H1 (cell line): ENCODE measurements at regions not wholly inside any gene's neighbourhood (a gene's known extent, or its start where the extent isn't known, plus 50 kb on each side); places are given as distances from the start of the nearest gene placed in this dataset.

ENCODE experiments used
- CTCF ChIA-PET: fragments of 300-600 bp; sonication (Branson Sonifier 250); formaldehyde crosslinking; loops from one replicate; lab custom pipeline; 2021; ENCODE audit not compliant: partially characterized antibody; lab: Charles Lee
- POLR2A ChIA-PET: fragments of 300-600 bp; sonication (Branson Sonifier 250); formaldehyde crosslinking; loops from one replicate; lab custom pipeline; 2021; ENCODE audit warnings: inconsistent platforms; ENCODE audit not compliant: partially characterized antibody; lab: Charles Lee
- DNase-seq, 2 experiments: peaks; one replicate each; pipeline versions ENCODE4 v3.0.0 to v3.0.0-alpha.2; 2010 to 2022; ENCODE audit warnings: low spot score in 2 of 2, low read depth in 1 of 2, mixed read lengths in 1 of 2
- FAIRE-seq: peaks from 2 replicates; lab custom pipeline; 2011; peaks lifted over from hg19 to GRCh38; lab: Jason Lieb, UNC
- H2AFZ ChIP-seq: 2 replicates; pipeline ENCODE4 v1.8.1; 2012; ENCODE audit warnings: low read length, inconsistent platforms
- H2AK5ac ChIP-seq: 2 replicates; pipeline ENCODE4 v1.6.1; 2013; ENCODE audit warnings: low read depth, low read length
- H2BK120ac ChIP-seq: replicated peaks from 2 replicates; pipeline ENCODE3; 2013; ENCODE audit warnings: low read depth, low read length, inconsistent platforms
- H2BK12ac ChIP-seq: 2 replicates; pipeline ENCODE4 v1.6.1; 2013; ENCODE audit warnings: low read depth, low read length
- H2BK15ac ChIP-seq: 2 replicates; pipeline ENCODE4 v1.6.1; 2013; ENCODE audit warnings: low read length
- H2BK20ac ChIP-seq: 2 replicates; pipeline ENCODE4 v1.6.1; 2013; ENCODE audit warnings: low read length
- H2BK5ac ChIP-seq: 2 replicates; pipeline ENCODE4 v1.6.1; 2013; ENCODE audit warnings: low read depth, low read length
- H3K14ac ChIP-seq: 2 replicates; pipeline ENCODE4 v1.6.1; 2013; ENCODE audit warnings: inconsistent platforms; ENCODE audit not compliant: insufficient read length
- H3K18ac ChIP-seq: 2 replicates; pipeline ENCODE4 v1.6.1; 2013; ENCODE audit warnings: low read length; ENCODE audit errors: extremely low read depth
- H3K23ac ChIP-seq: 2 replicates; pipeline ENCODE4 v1.6.1; 2013; ENCODE audit warnings: inconsistent platforms; ENCODE audit not compliant: insufficient read length
- H3K23me2 ChIP-seq: 2 replicates; pipeline ENCODE4 v1.6.1; 2013; ENCODE audit warnings: low read depth, low read length
- H3K27ac ChIP-seq: 2 replicates; pipeline ENCODE4 v1.6.1; 2011; ENCODE audit warnings: low read depth, low read length, inconsistent platforms
- H3K27me3 ChIP-seq, 4 experiments: replicated peaks in 1 of 4; 1 replicate in 1 of 4; 2 replicates in 3 of 4; pipeline versions ENCODE4 v1.6.1 to v1.8.1; 2011 to 2013; ENCODE audit warnings: low read length in 3 of 4, mild to moderate bottlenecking in 3 of 4, inconsistent platforms in 2 of 4, mixed read lengths in 2 of 4, moderate library complexity in 1 of 4; ENCODE audit not compliant: control insufficient read depth in 3 of 4, insufficient read depth in 3 of 4; ENCODE audit errors: extremely low read depth in 1 of 4
- H3K36me3 ChIP-seq, 4 experiments: 2 replicates each; pipeline versions ENCODE4 v1.6.1 to v1.8.1; 2011 to 2013; ENCODE audit warnings: mild to moderate bottlenecking in 4 of 4, low read length in 3 of 4, moderate library complexity in 2 of 4, control low read depth in 1 of 4, inconsistent platforms in 1 of 4; ENCODE audit not compliant: insufficient read depth in 4 of 4, control insufficient read depth in 2 of 4
- H3K4ac ChIP-seq: replicated peaks from 2 replicates; pipeline ENCODE3; 2013; ENCODE audit warnings: low read length, low read depth, mixed read lengths, inconsistent platforms; ENCODE audit not compliant: insufficient read length
- H3K4me1 ChIP-seq, 4 experiments: replicated peaks in 1 of 4; 1 replicate in 1 of 4; 2 replicates in 3 of 4; pipeline versions ENCODE4 v1.6.1 to v1.8.1; 2011 to 2013; ENCODE audit warnings: low read length in 3 of 4, inconsistent platforms in 2 of 4, mixed read lengths in 1 of 4; ENCODE audit not compliant: insufficient read depth in 4 of 4, control insufficient read depth in 3 of 4
- H3K4me2 ChIP-seq, 2 experiments: 2 replicates each; pipeline versions ENCODE4 v1.6.1 to v1.8.1; 2011 to 2013; ENCODE audit warnings: low read depth in 2 of 2, low read length in 2 of 2, control low read depth in 1 of 2, inconsistent platforms in 1 of 2, mild to moderate bottlenecking in 1 of 2; ENCODE audit not compliant: insufficient read depth in 1 of 2
- H3K4me3 ChIP-seq, 4 experiments: fragments of 200-600, 300-600 bp in 1 of 4; sonication (generic), shearing (Covaris generic), sonication (Bioruptor Twin) in 1 of 4; 2 replicates each; pipeline versions ENCODE4 v1.5.1 to v1.8.1; 2011 to 2016; ENCODE audit warnings: low read length in 4 of 4, low read depth in 3 of 4, control low read depth in 2 of 4, inconsistent platforms in 2 of 4, mild to moderate bottlenecking in 2 of 4, mixed read lengths in 1 of 4, moderate library complexity in 1 of 4; ENCODE audit not compliant: insufficient read depth in 2 of 4; ENCODE audit errors: extremely low read depth in 1 of 4
- H3K56ac ChIP-seq: replicated peaks from 2 replicates; pipeline ENCODE3; 2013; ENCODE audit warnings: low read depth, mild to moderate bottlenecking, mixed read lengths, low read length, inconsistent platforms; ENCODE audit not compliant: insufficient read length
- H3K79me1 ChIP-seq: 2 replicates; pipeline ENCODE4 v1.6.1; 2013; ENCODE audit warnings: low read depth, low read length, control low read depth
- H3K79me2 ChIP-seq, 2 experiments: 2 replicates each; pipeline versions ENCODE4 v1.6.1 to v1.8.1; 2012 to 2013; ENCODE audit warnings: low read length in 2 of 2, mild to moderate bottlenecking in 2 of 2, inconsistent platforms in 1 of 2; ENCODE audit not compliant: insufficient read depth in 2 of 2, control insufficient read depth in 1 of 2
- H3K9ac ChIP-seq, 4 experiments: replicated peaks in 1 of 4; 1 replicate in 1 of 4; 2 replicates in 3 of 4; pipeline versions ENCODE4 v1.6.1 to v1.8.1; 2011 to 2013; ENCODE audit warnings: low read depth in 3 of 4, low read length in 3 of 4, control low read depth in 2 of 4, mild to moderate bottlenecking in 2 of 4, moderate library complexity in 2 of 4, inconsistent platforms in 1 of 4; ENCODE audit errors: extremely low read depth in 1 of 4
- H3K9me3 ChIP-seq, 2 experiments: 2 replicates each; pipeline versions ENCODE4 v1.6.1 to v1.8.1; 2012 to 2013; ENCODE audit warnings: mild to moderate bottlenecking in 2 of 2, moderate library complexity in 2 of 2, control low read depth in 1 of 2, inconsistent platforms in 1 of 2, low read depth in 1 of 2, low read length in 1 of 2, mixed read lengths in 1 of 2; ENCODE audit not compliant: insufficient read depth in 2 of 2
- H4K20me1 ChIP-seq, 2 experiments: replicated peaks in 1 of 2; 2 replicates each; pipeline versions ENCODE3 to v1.8.1; 2011 to 2013; ENCODE audit warnings: inconsistent platforms in 2 of 2, low read length in 2 of 2, mild to moderate bottlenecking in 1 of 2; ENCODE audit not compliant: insufficient read depth in 2 of 2, control insufficient read depth in 1 of 2
- H4K5ac ChIP-seq: 2 replicates; pipeline ENCODE4 v1.6.1; 2013; ENCODE audit warnings: low read length, low read depth, mixed read lengths, inconsistent platforms; ENCODE audit not compliant: insufficient read length
- H4K8ac ChIP-seq: 2 replicates; pipeline ENCODE4 v1.8.0; 2013; ENCODE audit warnings: mild to moderate bottlenecking, moderate library complexity, low read length, inconsistent platforms; ENCODE audit not compliant: insufficient read depth; ENCODE audit errors: extremely low read depth
- H4K91ac ChIP-seq: replicated peaks from 2 replicates; pipeline ENCODE3; 2013; ENCODE audit warnings: low read length, mixed read lengths, inconsistent platforms; ENCODE audit not compliant: insufficient read length
- CEBPB ChIP-seq: IDR thresholded peaks from 2 replicates; pipeline ENCODE4 v1.6.1; 2012; ENCODE audit warnings: low read depth, low read length
- CHD2 ChIP-seq: IDR thresholded peaks from 2 replicates; pipeline ENCODE4 v1.6.1; 2012; ENCODE audit warnings: low read length, improper control_type of control experiment
- E2F6 ChIP-seq: IDR thresholded peaks from 2 replicates; pipeline ENCODE4 v1.6.1; 2012; ENCODE audit warnings: inconsistent platforms
- HDAC6 ChIP-seq: IDR thresholded peaks from one replicate; pipeline ENCODE4 v1.7.1; 2012; ENCODE audit warnings: low read depth, mild to moderate bottlenecking, inconsistent platforms, low read length, moderate library complexity
- SP1 ChIP-seq: IDR thresholded peaks from 2 replicates; pipeline ENCODE4 v1.6.1; 2011; ENCODE audit warnings: low read depth, low read length
- ZNF274 ChIP-seq: IDR thresholded peaks from 2 replicates; pipeline ENCODE4 v1.7.0; 2012; ENCODE audit warnings: low read length, borderline replicate concordance; ENCODE audit errors: extremely low read depth
- WGBS, 2 experiments: shearing (Covaris generic) in 1 of 2; methylation state at CpG; one replicate each; pipeline versions ENCODE4 v1.1.6 to v1.1.7; 2013 to 2015; ENCODE audit warnings: low lambda C conversion rate in 2 of 2, mixed read lengths in 2 of 2, inconsistent platforms in 1 of 2, low coverage in 1 of 2, missing lambda C conversion rate in 1 of 2; ENCODE audit not compliant: insufficient replicate concordance in 2 of 2, insufficient coverage in 1 of 2, insufficient read length in 1 of 2; ENCODE audit errors: extremely low coverage in 1 of 2, missing lambda C conversion rate in 1 of 2; 5-methylcytosine and 5-hydroxymethylcytosine counted together

- H2AK5ac ChIP-seq, result no peak overlapping the region
- no peak overlapping the region for H3K4me2 ChIP-seq
- no peak overlapping the region for H3K18ac ChIP-seq
- ChIA-PET POLR2A (no interaction called here), CTCF (no interaction called here)
- H3K23ac ChIP-seq, result no peak overlapping the region
- H2BK20ac ChIP-seq, result no peak overlapping the region
- TF ChIP-seq SP1 (no peak), HDAC6 (no peak), CHD2 (no peak), CEBPB (no peak), ZNF274 (no peak), E2F6 (no peak)
- H3K27ac ChIP-seq, result no peak overlapping the region
- H3K4me3 ChIP-seq, result no peak overlapping the region
- H4K8ac ChIP-seq, result no peak overlapping the region
- no peaks in the 10 kb centered on the region for H3K79me2 ChIP-seq
- H3K56ac ChIP-seq, result no peak overlapping the region
- H3K9ac ChIP-seq, result no peak overlapping the region
- no peak overlapping the region for H2AFZ ChIP-seq
- no peak overlapping the region for H2BK15ac ChIP-seq
- no peak overlapping the region for H2BK12ac ChIP-seq
- no peaks in the 10 kb centered on the region for H3K36me3 ChIP-seq
- no peak overlapping the region for H3K14ac ChIP-seq
- no peak overlapping the region for H4K91ac ChIP-seq
- no peak for FAIRE-seq
- DNase-seq, result no peak
- H2BK120ac ChIP-seq, result no peak overlapping the region
- H4K20me1 ChIP-seq, result no peaks in the 10 kb centered on the region
- no peaks in the 10 kb centered on the region for H3K4me1 ChIP-seq
- no peaks in the 10 kb centered on the region for H3K23me2 ChIP-seq
- no peaks in the 10 kb centered on the region for H3K79me1 ChIP-seq
- H3K9me3 ChIP-seq, result peaks cover 3 to 10% of the 10 kb centered on the region in 2 experiments; a peak in 3 of 4 replicates
- H4K5ac ChIP-seq, result no peak overlapping the region
- no peak overlapping the region for H3K4ac ChIP-seq
- WGBS, 2 experiments, result 95% methylated on average over 5 of the region's 5 CpGs; no CpG with 5 or more reads in 1 of the 2 experiments
- no peak overlapping the region for H2BK5ac ChIP-seq
- H3K27me3 ChIP-seq, result no peaks in the 10 kb centered on the region
These were observed 392.2 kb downstream of the DIPK2A start for GRCh38 chr3:144363856-144364255.
